HG03439 (cell line): ENCODE measurements at regions not wholly inside any gene's neighbourhood (a gene's known extent, or its start where the extent isn't known, plus 50 kb on each side); places are given as distances from the start of the nearest gene placed in this dataset.

Experiments
- ATAC-seq: cut with Tn5 transposase; IDR thresholded peaks from one replicate; pipeline ENCODE4 v1.9.1; 2021; ENCODE audit warnings: mild to moderate bottlenecking, moderate library complexity; ENCODE audit not compliant: unreplicated experiment

GRCh38 chr4:127080141-127080540 is 552.6 kb upstream of the INTU start:
- ATAC-seq = no peak

DNA sequence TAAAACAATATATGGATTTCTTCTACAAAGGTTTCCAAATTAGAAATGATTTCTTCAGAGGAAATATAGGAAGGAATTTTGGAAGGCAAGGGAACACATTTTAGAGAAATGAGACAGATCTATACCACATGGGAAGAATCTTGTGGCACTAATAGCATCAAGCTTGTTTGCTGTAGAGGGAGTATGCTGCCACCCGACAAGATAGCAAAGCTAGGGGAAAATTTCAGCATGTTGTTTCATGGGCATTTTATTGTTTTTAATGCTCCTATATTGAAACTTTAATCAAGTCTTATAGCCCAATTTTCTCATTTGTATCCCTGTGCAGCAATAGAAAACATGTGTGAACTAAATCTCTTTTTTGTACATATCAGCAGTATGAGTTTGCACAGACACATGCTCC is 551.7 kb upstream of the INTU start:
- ATAC-seq = no peak

- no peak for ATAC-seq
Measured at GRCh38 chr4:127082986-127083385, 549.8 kb upstream of the INTU start.

GRCh38 chr4:127084666-127085065 is 548.1 kb upstream of the INTU start:
- ATAC-seq = no peak

- ATAC-seq = no peak
Measured at GRCh38 chr4:127097061-127097460, 535.7 kb upstream of the INTU start.

GRCh38 chr4:127102361-127102760 is 530.4 kb upstream of the INTU start:
- no peak for ATAC-seq

DNA sequence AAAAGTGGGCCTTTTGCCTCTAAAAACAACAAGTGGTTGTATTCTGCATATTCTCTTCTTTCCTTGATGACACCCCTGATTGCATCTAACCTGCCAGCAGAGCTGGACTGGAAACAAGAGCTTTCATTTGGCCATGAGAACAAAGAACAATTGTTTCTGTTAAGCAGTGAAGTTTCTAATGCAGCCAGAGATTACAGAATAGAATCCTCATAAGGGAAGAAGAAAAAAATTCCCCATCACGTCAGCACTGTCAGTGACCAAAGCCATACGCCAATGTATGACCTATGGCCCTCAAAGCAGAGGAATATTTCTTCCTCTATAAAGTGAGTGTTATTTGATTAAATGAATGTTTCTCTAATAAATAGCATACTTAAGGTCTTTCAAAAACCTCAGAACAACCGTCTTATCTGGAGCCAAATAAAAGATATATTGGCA is 529.1 kb upstream of the INTU start:
- ATAC-seq = no peak

GRCh38 chr4:127113844-127114362 is 518.9 kb upstream of the INTU start:
- no peak for ATAC-seq

DNA sequence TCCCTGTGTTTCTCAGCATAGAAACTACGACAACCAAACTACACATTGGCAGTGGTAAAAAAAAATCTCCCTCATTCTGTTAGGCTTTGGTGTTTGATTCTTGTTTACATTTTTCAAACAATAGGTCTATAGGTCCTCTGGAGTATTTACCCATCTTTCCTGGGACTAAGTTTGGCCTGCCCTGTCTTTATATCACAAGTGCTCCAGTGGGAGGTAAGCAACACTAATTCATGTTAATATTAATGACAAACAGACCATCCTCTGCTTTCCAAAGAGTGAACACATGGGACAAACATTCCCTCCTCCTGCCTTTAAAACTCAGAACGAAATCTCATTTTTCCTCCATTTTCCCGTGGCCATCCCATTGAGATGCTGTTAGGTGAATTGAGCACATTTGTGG is 514.1 kb upstream of the INTU start:
- no peak for ATAC-seq

GRCh38 chr4:127120441-127121090 is 512.2 kb upstream of the INTU start:
- no peak for ATAC-seq

GRCh38 chr4:127124919-127125318 is 507.8 kb upstream of the INTU start:
- no peak for ATAC-seq

GRCh38 chr4:127126718-127127117 is 506.0 kb upstream of the INTU start:
- ATAC-seq = no peak

DNA sequence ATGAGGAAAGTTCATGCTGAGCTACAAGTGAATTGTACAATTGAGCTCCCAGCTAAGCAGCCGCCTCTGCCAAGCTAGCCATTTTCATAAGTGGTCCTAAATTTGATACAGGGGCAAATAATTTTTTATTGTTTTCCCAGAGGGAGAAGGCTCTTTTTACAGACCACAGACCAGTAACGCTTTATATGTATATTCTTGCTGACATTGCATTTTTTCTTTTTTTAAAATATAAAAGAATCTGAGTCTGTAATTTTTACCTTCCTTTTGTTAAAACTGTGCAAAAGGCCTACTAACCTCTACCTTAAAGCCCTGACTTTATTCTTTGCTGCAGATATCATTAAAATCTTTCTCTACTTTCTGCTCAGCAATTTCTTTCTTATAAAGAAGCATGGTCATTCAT is 501.2 kb upstream of the INTU start:
- no peak for ATAC-seq

- ATAC-seq = no peak
Measured at GRCh38 chr4:127134490-127134889, 498.3 kb upstream of the INTU start.

GRCh38 chr4:127138586-127138985 is 494.2 kb upstream of the INTU start:
- ATAC-seq = no peak

DNA sequence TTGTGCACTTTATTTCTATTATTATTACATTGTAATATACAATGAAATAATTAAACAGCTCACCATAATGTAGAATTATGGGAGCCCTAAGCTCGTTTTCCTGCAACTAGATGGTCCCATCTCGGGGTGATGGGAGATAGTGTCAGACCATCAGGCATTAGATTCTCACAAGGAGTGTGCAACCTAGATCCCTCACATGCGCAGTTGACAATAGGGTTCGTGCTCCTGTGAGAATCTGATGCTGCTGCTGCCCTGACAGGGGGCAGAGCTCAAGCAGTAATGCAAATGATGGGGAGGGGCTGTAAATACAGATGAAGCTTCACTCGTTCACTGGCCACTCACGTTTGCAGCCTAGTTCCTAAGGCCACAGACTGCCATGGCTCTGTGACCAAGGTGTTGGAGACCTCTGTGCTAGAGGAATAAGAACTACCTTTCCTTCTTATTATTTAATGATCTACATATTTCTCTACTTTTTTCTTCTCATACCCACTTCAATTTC is 492.9 kb upstream of the INTU start:
- ATAC-seq = no peak

- no peak for ATAC-seq
Measured at GRCh38 chr4:127140306-127140705, 492.5 kb upstream of the INTU start.

DNA sequence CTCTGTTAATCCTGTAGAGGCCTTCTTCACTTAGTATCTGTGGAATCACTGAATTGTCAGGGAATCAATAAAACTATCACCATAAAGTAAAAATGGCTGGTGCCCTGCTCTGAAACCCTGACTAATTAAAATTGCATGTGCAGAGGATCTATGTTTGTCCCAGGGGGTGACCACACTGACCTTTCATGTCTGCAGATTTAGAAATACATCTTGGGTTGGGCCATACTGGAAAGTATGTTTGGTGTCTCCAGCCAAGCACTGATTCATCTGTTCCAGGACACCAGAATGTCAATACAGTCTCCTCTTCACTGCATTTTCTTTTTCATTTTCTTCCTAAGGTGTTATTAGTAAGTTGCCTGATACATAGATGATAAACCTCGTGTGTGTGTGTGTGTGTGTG is 490.9 kb upstream of the INTU start:
- ATAC-seq = no peak

- ATAC-seq = no peak
Measured at GRCh38 chr4:127143460-127144195, 489.1 kb upstream of the INTU start.

GRCh38 chr4:127145006-127145540 is 487.7 kb upstream of the INTU start:
- ATAC-seq = no peak

DNA sequence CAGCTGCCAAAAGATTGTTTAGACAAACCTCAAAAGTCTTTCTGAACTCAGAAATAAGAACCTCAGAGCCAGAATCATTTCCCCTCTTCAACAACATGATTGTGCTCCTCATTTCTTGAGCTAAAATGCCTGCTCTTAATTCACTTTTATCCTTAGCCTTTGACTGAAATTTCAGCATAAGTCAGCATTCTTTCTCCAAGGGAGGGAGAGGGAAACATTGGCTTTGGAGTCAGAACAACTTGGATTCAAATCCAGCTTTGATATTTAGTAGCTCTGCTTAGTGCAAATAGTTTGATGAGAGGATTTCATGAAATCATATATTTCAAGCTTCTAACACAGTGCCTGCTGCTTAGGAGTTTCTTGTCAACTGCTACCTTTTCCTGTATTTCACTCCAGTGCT is 484.6 kb upstream of the INTU start:
- ATAC-seq = no peak

DNA sequence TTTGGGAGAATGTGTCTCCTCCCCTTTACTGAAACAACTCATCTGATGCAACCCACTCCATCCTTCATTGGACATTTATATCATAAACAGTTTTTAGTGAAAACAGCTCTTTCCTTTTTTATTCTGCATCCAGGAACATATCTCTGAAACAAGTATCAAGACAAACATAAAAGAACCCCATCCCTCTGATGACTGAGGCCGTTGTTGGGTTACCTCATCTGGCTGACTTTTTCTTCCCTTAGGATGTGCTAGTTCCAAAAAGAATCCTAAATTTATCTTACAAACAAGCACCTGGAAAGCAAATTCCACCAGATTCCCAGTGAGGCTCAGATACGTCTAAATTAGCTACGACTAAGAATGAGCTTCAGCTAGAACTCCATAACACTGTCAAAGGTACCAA is 483.7 kb upstream of the INTU start:
- no peak for ATAC-seq
